ENCODE measurements at regions not wholly inside any gene's neighbourhood (a gene's known extent, or its start where the extent isn't known, plus 50 kb on each side); places are given as distances from the start of the nearest gene placed in this dataset.

- FAIRE-seq (peak; percentile 97), DNase-seq (ENCODE audit: low spot score) (peak; percentile 90)
Measured at GRCh38 chr9:72433616-72434267, 68.7 kb upstream of the ZFAND5 start.

- FAIRE-seq = peak; percentile 55
Measured at GRCh38 chr9:72431036-72431435, 66.0 kb upstream of the ZFAND5 start.

GRCh38 chr9:72428329-72428728, 63.3 kb upstream of the ZFAND5 start:
- no peak for DNase-seq (ENCODE audit: low spot score)
- FAIRE-seq = no peak

More at GRCh38 chr9:72431036-72431435, 66.0 kb upstream of the ZFAND5 start:
- DNase-seq (ENCODE audit: low spot score) = no peak

- FAIRE-seq (no peak), DNase-seq (ENCODE audit: low spot score) (no peak)
Measured at GRCh38 chr9:72427801-72428200, 62.8 kb upstream of the ZFAND5 start.

- FAIRE-seq (no peak), DNase-seq (ENCODE audit: low spot score) (no peak)
Measured at GRCh38 chr9:72424131-72424530, 59.1 kb upstream of the ZFAND5 start.

- FAIRE-seq (no peak), DNase-seq (ENCODE audit: low spot score) (no peak)
Measured at GRCh38 chr9:72422214-72422613, 57.2 kb upstream of the ZFAND5 start.

GRCh38 chr9:72420783-72421182, 55.8 kb upstream of the ZFAND5 start:
- DNase-seq (ENCODE audit: low spot score) (no peak), FAIRE-seq (no peak)

- FAIRE-seq = no peak
- no peak for DNase-seq (ENCODE audit: low spot score)
Measured at GRCh38 chr9:72415948-72416347, 50.9 kb upstream of the ZFAND5 start.

- FAIRE-seq = no peak
- DNase-seq (ENCODE audit: low spot score) = no peak
Measured at GRCh38 chr9:72415163-72415562, 50.2 kb upstream of the ZFAND5 start.
